ENCODE measurements at regions not wholly inside any gene's neighbourhood (a gene's known extent, or its start where the extent isn't known, plus 50 kb on each side); places are given as distances from the start of the nearest gene placed in this dataset.

DNA sequence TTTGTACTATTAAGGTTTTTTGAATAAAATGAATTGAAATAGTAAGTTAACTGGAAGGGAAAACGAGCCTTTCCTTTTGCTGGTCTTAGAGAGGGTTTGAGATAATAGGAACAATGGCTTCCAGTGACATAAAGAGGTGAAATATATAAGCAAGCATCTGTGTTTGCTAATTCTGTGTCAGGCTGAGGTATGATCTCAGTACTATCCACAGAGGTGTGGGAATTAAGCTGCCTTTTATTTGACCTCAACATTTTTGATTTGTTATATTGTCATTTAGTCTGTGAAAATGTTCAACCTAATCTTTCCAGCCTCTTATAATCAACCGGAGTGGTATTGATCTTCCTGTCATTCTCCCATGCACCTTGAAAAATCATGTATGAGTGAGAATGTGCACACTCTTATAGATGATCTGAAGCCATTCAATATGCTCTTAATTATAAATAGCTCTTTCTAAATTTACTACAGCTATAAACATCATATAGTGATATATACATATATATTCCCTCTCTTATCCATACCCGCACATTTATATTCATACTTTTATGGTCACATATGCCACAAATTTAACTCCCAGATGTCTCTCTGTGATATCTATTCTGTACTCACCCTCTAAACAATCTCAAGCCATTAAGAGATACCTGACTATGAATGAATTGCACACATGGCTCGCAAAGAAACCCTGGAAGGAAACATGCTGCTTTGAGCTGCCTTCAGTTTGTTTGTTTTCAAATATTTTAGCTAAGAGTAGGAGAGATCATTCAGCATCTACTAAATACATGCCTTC lies 754.7 kb upstream of the NRSN1 start:
- TF ChIP-seq CTCF (IDR thresholded peaks at IDR 0.05) (no peak), POLR2A (IDR thresholded peaks at IDR 0.05) (no peak)
